SU-DHL-6 (cell line): ENCODE measurements at regions not wholly inside any gene's neighbourhood (a gene's known extent, or its start where the extent isn't known, plus 50 kb on each side); places are given as distances from the start of the nearest gene placed in this dataset.

ENCODE experiments used
- H2AFZ ChIP-seq: fragments of 200-600 bp; sonication (generic); 2 replicates; pipeline ENCODE4 v1.6.1; 2014; ENCODE audit warnings: low read depth, mild to moderate bottlenecking, moderate library complexity, mixed read lengths, antibody characterized with exemption, low read length; ENCODE audit not compliant: severe bottlenecking
- H3F3A ChIP-seq: fragments of 200-600 bp; shearing (Covaris generic); 2 replicates; pipeline ENCODE4 v1.6.0; 2016; ENCODE audit warnings: antibody characterized with exemption, mild to moderate bottlenecking; ENCODE audit not compliant: insufficient read depth
- H3K27ac ChIP-seq: fragments of 200-600 bp; sonication (generic); 2 replicates; pipeline ENCODE4 v1.5.1; 2016; ENCODE audit warnings: low read depth, mild to moderate bottlenecking, low read length, moderate library complexity, mixed read lengths
- H3K27me3 ChIP-seq: fragments of 200-600 bp; sonication (generic), shearing (Covaris generic); 2 replicates; pipeline ENCODE4 v1.6.0; 2014; ENCODE audit warnings: mild to moderate bottlenecking, low read length
- H3K36me3 ChIP-seq: fragments of 200-600 bp; sonication (generic); 2 replicates; pipeline ENCODE4 v1.6.1; 2014; ENCODE audit warnings: mild to moderate bottlenecking, low read length, mixed read lengths
- H3K4me2 ChIP-seq: fragments of 300-600, 200-600 bp; shearing (Covaris generic), sonication (generic); 2 replicates; pipeline ENCODE4 v1.6.0; 2014; ENCODE audit warnings: low read length, low read depth, mild to moderate bottlenecking; ENCODE audit not compliant: poor library complexity, severe bottlenecking
- H3K4me3 ChIP-seq: fragments of 200-600 bp; sonication (generic); 2 replicates; pipeline ENCODE4 v1.5.1; 2014; ENCODE audit warnings: antibody characterized with exemption, low read length, mild to moderate bottlenecking, mixed read lengths; ENCODE audit not compliant: insufficient read depth, poor library complexity, severe bottlenecking
- H3K79me2 ChIP-seq: fragments of 200-600 bp; sonication (generic); 2 replicates; pipeline ENCODE4 v1.6.1; 2014; ENCODE audit warnings: mild to moderate bottlenecking, low read length, moderate library complexity; ENCODE audit not compliant: insufficient read depth
- H3K9ac ChIP-seq: fragments of 200-600 bp; sonication (generic); 2 replicates; pipeline ENCODE4 v1.7.0; 2014; ENCODE audit warnings: mild to moderate bottlenecking, low read length
- H3K9me2 ChIP-seq: fragments of 200-600 bp; sonication (generic); replicated peaks from 2 replicates; pipeline ENCODE4 v1.6.1; 2014; ENCODE audit warnings: low read length; ENCODE audit not compliant: insufficient read depth
- H3K9me3 ChIP-seq: fragments of 200-600 bp; sonication (generic); 2 replicates; pipeline ENCODE4 v1.6.1; 2014; ENCODE audit warnings: low read length, mixed read lengths; ENCODE audit not compliant: insufficient read depth
- H4K20me1 ChIP-seq: fragments of 200-600 bp; sonication (generic); 2 replicates; pipeline ENCODE4 v1.6.1; 2014; ENCODE audit warnings: low read depth, mild to moderate bottlenecking, antibody characterized with exemption, low read length, moderate library complexity, mixed read lengths
- EZH2phosphoT487 ChIP-seq: fragments of 200-600 bp; sonication (generic), shearing (Covaris generic); conservative IDR thresholded peaks from 2 replicates; pipeline ENCODE4 v1.6.1; 2018; ENCODE audit warnings: mild to moderate bottlenecking, antibody characterized with exemption, low read length, moderate library complexity, mixed read lengths
- TF ChIP-seq, protein P1 (sequence below): fragments of 200-600 bp; sonication (generic); IDR thresholded peaks from one replicate; pipeline ENCODE4 v1.5.1; 2017; ENCODE audit warnings: antibody characterized with exemption, mild to moderate bottlenecking, low read length, moderate library complexity; ENCODE audit not compliant: insufficient read depth, poor library complexity, severe bottlenecking

DNA sequence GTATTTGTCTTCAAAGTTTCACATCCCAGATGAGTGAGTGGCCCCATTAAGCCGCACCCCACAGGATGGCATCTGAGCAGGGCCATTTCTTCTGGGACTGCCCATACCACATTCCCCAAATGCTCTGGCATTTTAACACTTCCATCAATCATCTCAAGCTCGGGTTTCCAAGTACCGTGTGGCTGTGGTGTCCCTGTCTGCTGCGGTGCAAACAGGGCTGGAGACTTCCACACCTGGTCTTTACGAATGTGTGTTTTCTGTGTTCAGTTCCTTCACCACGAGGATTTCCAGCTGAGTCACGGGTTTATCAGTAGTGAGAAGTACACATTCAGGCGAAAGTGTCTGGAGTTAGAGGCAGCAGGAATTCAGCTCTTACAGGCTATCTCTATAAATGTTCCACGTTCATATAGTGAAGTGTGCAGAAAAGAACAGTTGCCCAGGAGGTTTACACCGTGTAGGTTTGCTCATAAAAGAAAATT is 195.2 kb downstream of the RHOU start:
- H3K27me3 ChIP-seq: no peaks in the 10 kb centered on the region; the same call in 1 of the 2 replicates
- no peaks in the 10 kb centered on the region for H3K79me2 ChIP-seq
- peaks cover 7% of the 10 kb centered on the region; the same call in 1 of the 2 replicates for H3K9me3 ChIP-seq
- no peak for TF ChIP-seq EZH2phosphoT487
- TF ChIP-seq, protein P1, sequence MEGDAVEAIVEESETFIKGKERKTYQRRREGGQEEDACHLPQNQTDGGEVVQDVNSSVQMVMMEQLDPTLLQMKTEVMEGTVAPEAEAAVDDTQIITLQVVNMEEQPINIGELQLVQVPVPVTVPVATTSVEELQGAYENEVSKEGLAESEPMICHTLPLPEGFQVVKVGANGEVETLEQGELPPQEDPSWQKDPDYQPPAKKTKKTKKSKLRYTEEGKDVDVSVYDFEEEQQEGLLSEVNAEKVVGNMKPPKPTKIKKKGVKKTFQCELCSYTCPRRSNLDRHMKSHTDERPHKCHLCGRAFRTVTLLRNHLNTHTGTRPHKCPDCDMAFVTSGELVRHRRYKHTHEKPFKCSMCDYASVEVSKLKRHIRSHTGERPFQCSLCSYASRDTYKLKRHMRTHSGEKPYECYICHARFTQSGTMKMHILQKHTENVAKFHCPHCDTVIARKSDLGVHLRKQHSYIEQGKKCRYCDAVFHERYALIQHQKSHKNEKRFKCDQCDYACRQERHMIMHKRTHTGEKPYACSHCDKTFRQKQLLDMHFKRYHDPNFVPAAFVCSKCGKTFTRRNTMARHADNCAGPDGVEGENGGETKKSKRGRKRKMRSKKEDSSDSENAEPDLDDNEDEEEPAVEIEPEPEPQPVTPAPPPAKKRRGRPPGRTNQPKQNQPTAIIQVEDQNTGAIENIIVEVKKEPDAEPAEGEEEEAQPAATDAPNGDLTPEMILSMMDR: no peak
- no peaks in the 10 kb centered on the region for H3K9me2 ChIP-seq
- no peak overlapping the region for H3K4me2 ChIP-seq
- H3K36me3 ChIP-seq: no peaks in the 10 kb centered on the region
- H2AFZ ChIP-seq: no peak overlapping the region
- no peaks in the 10 kb centered on the region for H4K20me1 ChIP-seq
- H3K27ac ChIP-seq: no peak overlapping the region
- no peak overlapping the region for H3K4me3 ChIP-seq
- no peak overlapping the region for H3K9ac ChIP-seq
- H3F3A ChIP-seq: no peaks in the 10 kb centered on the region

DNA sequence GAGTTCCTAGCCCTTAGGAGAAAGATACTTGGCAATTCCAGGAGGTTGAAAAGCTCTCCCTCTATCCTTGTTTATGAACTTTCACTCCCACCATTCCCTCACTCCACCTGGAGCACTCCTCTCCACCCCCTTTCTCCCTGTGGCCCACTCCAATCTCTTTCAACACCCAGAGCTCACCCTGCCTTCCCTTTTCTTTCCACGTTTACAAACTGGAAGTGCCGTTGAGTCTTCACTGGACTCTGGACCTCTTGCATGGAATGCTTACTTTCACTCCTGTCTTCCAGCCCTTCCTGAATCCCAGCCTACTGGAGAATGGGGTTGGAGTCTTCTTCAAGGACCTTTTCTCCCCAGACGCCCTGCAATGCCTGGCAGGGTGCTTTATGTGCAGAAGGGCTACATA is 198.5 kb downstream of the RHOU start:
- Histone ChIP-seq H3K27me3 (no peaks in the 10 kb centered on the region; the same call in 1 of the 2 replicates), H3K9ac (no peak overlapping the region), H2AFZ (no peak overlapping the region), H3F3A (no peaks in the 10 kb centered on the region), H3K36me3 (no peaks in the 10 kb centered on the region), H3K9me2 (no peaks in the 10 kb centered on the region), H4K20me1 (no peaks in the 10 kb centered on the region), H3K9me3 (peaks cover 7% of the 10 kb centered on the region; the same call in 1 of the 2 replicates), H3K79me2 (no peaks in the 10 kb centered on the region), H3K4me3 (no peak overlapping the region), H3K27ac (no peak overlapping the region), H3K4me2 (no peak overlapping the region)
- TF ChIP-seq, protein P1: no peak
- TF ChIP-seq EZH2phosphoT487: no peak

DNA sequence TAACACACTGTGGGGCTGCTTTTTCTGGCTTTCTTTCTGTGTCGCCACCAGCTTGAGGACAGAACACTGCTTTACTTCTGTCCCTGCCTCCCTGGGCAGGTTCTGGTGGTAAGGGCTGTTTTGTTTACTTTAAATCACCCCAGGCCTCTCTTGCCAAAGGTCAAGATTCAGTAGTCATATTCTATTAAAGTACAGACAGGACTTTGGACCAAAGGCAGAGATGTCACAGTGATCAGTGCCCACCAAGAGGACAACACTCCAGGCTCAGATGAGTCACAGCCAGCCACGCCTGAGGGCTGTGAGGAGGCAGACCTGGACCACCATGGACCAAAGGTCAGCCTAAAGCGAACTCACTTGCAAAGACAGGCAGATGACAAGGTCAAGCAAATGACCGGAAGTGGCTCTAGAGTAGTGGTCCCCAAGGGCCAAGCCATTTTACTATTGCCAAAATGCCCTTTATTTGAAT is 200.0 kb downstream of the RHOU start:
- TF ChIP-seq, protein P1: no peak
- TF ChIP-seq EZH2phosphoT487: no peak

More for the DNA sequence above, 200.0 kb downstream of the RHOU start:
- H3K9me2 ChIP-seq: no peaks in the 10 kb centered on the region
- H3K27ac ChIP-seq: no peak overlapping the region
- H3K27me3 ChIP-seq: no peaks in the 10 kb centered on the region
- H3K4me3 ChIP-seq: no peak overlapping the region
- no peaks in the 10 kb centered on the region for H3K79me2 ChIP-seq
- H3F3A ChIP-seq: no peaks in the 10 kb centered on the region
- H4K20me1 ChIP-seq: no peaks in the 10 kb centered on the region
- H3K4me2 ChIP-seq: no peak overlapping the region
- H3K9me3 ChIP-seq: no peaks in the 10 kb centered on the region
- no peaks in the 10 kb centered on the region for H3K36me3 ChIP-seq
- no peak overlapping the region for H2AFZ ChIP-seq
- no peak overlapping the region for H3K9ac ChIP-seq
